ENCODE measurements at regions not wholly inside any gene's neighbourhood (a gene's known extent, or its start where the extent isn't known, plus 50 kb on each side); places are given as distances from the start of the nearest gene placed in this dataset.

- BruUV-seq (replicated peaks) = no TSS peak
- Histone ChIP-seq H3K27me3 (ENCODE audit: control insufficient read depth in 2 of 2, insufficient read depth in 2 of 2, low read length in 2 of 2) (peaks cover 0 to 3% of the 10 kb centered on the region in 2 experiments; a peak in 1 of 5 replicates), H3K27ac (ENCODE audit: extremely low read depth, low read depth, low read length) (no peak overlapping the region), H3K4me1 (replicated peaks in 1 of 2; ENCODE audit: control insufficient read depth in 2 of 2, insufficient read depth in 2 of 2, low read length in 2 of 2) (no peaks in the 10 kb centered on the region), H3K4me2 (ENCODE audit: insufficient read depth, low read length) (no peak overlapping the region), H3K9ac (ENCODE audit: insufficient read depth in 1 of 2, low read depth in 2 of 2, low read length in 2 of 2) (no peak overlapping the region), H3K79me2 (ENCODE audit: control insufficient read depth, insufficient read depth, low read length) (no peaks in the 10 kb centered on the region), H3K9me1 (ENCODE audit: control insufficient read depth, insufficient read depth, low read length) (no peaks in the 10 kb centered on the region), H3K9me3 (replicated peaks; ENCODE audit: control insufficient read depth, insufficient read depth, low read depth, low read length) (no peaks in the 10 kb centered on the region), H3K36me3 (ENCODE audit: control insufficient read depth, insufficient read depth, low read length) (no peaks in the 10 kb centered on the region), H4K20me1 (replicated peaks; ENCODE audit: control insufficient read depth, insufficient read depth, low read length) (no peaks in the 10 kb centered on the region), H2AFZ (ENCODE audit: low read depth, low read length) (no peak overlapping the region), H3K4me3 (no peak overlapping the region)
- in situ Hi-C loops (cut with MboI) = no loop called here
- intact Hi-C loops (cut with micrococcal nuclease) = no loop called here
- WGBS (ENCODE audit: insufficient coverage, low coverage, missing lambda C conversion rate) = under 1% methylated on average over 8 of the region's 8 CpGs
- no peak for ATAC-seq
- FAIRE-seq = no peak
- ChIA-PET POLR2A (no interaction called here), CTCF (ENCODE audit: low intra/inter-chr PET ratio) (no interaction called here)
- DNase-seq (ENCODE audit: extremely low read depth in 1 of 4, low spot score in 3 of 4) = peak in 1 of 4 experiments; percentile 4
- no peak for TF ChIP-seq WHSC1 (IDR thresholded peaks at IDR 0.05; ENCODE audit: low read length)
- no peak for TF ChIP-seq NFE2 (IDR thresholded peaks at IDR 0.05; ENCODE audit: low read depth)
- no peak for TF ChIP-seq HNRNPK (IDR thresholded peaks at IDR 0.05; ENCODE audit: low read depth, low read length, poor library complexity, severe bottlenecking)
- TF ChIP-seq TCF7 (IDR thresholded peaks at IDR 0.05; ENCODE audit: borderline replicate concordance) = no peak
- no peak for TF ChIP-seq PHTF2 (CRISPR knock-in tag; IDR thresholded peaks at IDR 0.05)
- TF ChIP-seq MYNN (IDR thresholded peaks at IDR 0.05) = no peak
- TF ChIP-seq MYNN (CRISPR knock-in tag; IDR thresholded peaks at IDR 0.05) = no peak
- TF ChIP-seq U2AF1 (optimal IDR thresholded peaks at IDR 0.05; ENCODE audit: low read depth, low read length) = no peak
- TF ChIP-seq, protein P1, sequence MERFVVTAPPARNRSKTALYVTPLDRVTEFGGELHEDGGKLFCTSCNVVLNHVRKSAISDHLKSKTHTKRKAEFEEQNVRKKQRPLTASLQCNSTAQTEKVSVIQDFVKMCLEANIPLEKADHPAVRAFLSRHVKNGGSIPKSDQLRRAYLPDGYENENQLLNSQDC (CRISPR knock-in tag; IDR thresholded peaks at IDR 0.05) = no peak
- TF ChIP-seq, protein P2, sequence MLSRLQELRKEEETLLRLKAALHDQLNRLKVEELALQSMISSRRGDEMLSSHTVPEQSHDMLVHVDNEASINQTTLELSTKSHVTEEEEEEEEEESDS (CRISPR knock-in tag; IDR thresholded peaks at IDR 0.05) = no peak
- no peak for TF ChIP-seq AFF1 (IDR thresholded peaks at IDR 0.05; ENCODE audit: low read depth in 1 of 2, partially characterized antibody in 2 of 2)
- TF ChIP-seq SRF (CRISPR knock-in tag; IDR thresholded peaks at IDR 0.05) = no peak
- no peak for TF ChIP-seq THRB (CRISPR knock-in tag; conservative IDR thresholded peaks at IDR 0.05)
- TF ChIP-seq ZNF77 (CRISPR knock-in tag; IDR thresholded peaks at IDR 0.05) = no peak
- TF ChIP-seq, protein P3, sequence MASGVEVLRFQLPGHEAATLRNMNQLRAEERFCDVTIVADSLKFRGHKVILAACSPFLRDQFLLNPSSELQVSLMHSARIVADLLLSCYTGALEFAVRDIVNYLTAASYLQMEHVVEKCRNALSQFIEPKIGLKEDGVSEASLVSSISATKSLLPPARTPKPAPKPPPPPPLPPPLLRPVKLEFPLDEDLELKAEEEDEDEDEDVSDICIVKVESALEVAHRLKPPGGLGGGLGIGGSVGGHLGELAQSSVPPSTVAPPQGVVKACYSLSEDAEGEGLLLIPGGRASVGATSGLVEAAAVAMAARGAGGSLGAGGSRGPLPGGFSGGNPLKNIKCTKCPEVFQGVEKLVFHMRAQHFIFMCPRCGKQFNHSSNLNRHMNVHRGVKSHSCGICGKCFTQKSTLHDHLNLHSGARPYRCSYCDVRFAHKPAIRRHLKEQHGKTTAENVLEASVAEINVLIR (CRISPR knock-in tag; IDR thresholded peaks at IDR 0.05) = no peak
- TF ChIP-seq RBM25 (IDR thresholded peaks at IDR 0.05; ENCODE audit: low read depth, low read length, severe bottlenecking) = no peak
Observed at GRCh38 chr18:11500153-11501122, 109.0 kb upstream of the SLC35G4 start.

All from K562 (cell line).